ENCODE measurements at regions not wholly inside any gene's neighbourhood (a gene's known extent, or its start where the extent isn't known, plus 50 kb on each side); places are given as distances from the start of the nearest gene placed in this dataset.
A peak's percentile ranks its signal among the peaks of the same experiment; 100 is the strongest.

DNA sequence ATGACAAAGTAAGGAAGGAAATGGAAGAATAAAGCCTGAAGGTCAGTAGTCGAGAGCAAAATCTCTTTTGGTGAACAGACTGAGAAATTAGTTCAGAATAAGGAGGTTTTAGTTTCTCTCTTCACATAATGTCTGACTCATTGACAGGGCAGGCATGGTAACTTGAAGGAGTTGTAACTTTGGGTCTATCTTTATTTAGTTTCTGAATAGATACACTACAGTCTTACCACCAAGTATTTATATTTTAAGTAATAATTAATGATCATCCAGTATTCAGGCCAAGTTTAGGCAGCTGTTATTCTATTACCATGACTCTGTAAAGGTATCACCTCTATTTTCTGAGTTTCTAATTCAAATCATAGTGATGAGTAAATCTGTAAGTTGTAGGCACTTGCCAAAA, 219.9 kb downstream of the SPRY2 start:
- DNase-seq = no peak

DNA sequence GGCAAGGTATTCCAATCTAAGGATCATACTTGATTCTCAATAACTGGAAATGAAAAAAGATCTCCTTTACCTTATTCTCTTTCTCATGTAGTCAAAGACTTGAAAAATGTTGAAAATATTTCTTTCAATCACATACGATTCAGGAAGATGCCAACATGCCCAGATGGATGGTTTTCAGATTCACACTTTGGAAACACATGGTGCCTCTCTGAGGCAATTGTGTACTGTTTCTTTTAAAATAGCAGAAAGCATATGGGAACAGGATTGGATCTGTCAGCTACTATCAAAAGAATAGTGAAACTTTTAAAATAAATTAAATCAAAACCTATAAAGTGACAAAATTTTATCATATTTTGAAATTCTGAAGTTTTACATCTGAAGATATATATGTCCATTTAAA, 222.4 kb downstream of the SPRY2 start:
- no peak for DNase-seq

DNA sequence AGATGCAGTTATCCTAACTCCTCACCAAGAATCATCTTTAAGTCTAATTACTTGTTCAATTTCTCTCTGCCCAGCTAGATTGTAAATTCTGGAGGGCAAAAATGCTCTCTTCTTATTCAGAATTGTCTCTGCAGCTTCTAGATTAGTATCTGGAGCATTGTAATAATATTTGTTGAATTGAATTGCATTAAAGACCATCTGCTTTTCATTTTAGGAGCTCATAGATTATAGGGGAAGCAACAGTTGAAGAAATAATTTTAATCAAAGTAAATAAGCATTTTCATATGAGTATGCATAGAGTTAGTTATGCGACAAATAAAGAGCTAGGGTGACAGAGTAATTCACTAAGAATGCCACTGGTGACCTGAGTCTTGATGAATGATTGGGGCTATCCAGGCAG, 222.8 kb downstream of the SPRY2 start:
- no peak for DNase-seq

GRCh38 chr13:80117515-80117914, 223.4 kb downstream of the SPRY2 start:
- DNase-seq = no peak

DNA sequence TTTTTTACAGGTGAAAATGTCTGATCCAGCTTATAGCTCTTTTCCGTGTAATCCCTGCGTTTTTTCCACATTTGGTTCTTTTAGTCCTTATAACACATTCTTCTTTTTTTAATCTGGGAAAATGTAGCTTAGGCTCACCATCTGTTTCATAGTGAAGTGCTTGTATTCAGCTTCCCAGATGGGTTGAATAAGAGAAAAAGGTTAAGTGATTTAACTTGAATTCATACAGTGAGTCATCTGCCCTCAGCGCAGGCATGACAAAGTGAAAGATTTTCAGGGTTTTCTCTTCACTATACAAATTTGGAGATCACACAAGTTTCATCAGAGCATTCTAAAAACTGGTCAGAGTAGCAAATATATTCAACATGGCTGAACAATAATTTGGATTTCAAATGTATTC, 224.8 kb downstream of the SPRY2 start:
- DNase-seq = no peak

DNA sequence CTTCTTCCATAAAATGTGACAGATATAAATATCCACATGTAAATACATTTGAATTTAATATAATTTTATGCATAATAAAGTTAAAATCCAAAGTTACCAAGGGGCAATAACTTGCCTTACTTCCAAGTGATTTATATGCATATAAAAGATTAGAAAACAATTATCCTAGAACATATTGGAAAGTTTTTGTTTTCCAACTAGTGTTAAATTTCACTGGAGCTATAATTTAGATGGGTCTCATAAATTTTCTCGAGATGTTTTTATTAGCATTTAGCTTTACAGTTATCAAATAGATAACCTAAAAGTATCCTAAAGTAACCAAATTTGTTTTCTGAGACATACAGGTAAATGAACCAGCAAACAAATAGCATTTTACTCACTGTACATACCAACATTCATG, 225.3 kb downstream of the SPRY2 start:
- no peak for DNase-seq

- peak; percentile 7 for DNase-seq
Observed at GRCh38 chr13:80113714-80114454, 227.0 kb downstream of the SPRY2 start.

DNA sequence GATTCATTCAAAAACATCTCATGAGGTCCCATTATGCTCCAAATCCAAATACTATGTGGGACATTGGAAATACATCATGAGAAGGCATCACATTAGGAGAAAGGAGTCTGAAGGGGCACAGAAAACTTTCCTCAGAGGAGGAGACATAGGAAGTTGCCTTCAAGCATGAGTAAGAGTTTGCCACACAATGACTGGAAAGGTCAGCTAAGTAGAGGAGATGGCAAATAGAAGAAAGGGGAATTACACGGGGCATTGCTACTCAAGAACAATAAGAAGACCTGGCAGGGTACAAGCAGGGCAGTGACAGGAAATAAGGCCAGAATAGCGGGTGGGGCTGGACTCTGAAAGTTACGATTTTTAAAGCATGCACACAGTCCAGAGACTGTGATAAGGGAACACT, 231.6 kb downstream of the SPRY2 start:
- no peak for DNase-seq

DNA sequence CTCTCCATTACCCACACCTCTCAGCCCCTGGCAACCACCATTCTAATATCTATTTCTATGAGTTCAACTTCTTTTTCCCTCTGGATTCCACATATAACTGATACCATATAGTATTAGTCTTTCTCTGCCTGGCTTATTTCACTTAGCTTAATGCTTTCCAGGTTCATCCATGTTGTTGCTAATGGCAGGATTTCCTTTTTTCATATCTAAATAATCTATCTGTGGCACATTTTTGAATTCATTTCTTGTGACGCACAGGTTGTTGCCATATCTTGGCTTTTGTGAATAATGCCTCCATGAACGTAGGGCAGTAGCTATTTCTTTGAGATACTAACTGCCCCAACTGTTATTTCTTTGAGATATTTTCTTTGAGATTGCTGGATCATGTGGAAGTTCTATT, 235.6 kb downstream of the SPRY2 start:
- DNase-seq = no peak

GRCh38 chr13:80101040-80101439, 239.9 kb downstream of the SPRY2 start:
- DNase-seq = no peak

DNA sequence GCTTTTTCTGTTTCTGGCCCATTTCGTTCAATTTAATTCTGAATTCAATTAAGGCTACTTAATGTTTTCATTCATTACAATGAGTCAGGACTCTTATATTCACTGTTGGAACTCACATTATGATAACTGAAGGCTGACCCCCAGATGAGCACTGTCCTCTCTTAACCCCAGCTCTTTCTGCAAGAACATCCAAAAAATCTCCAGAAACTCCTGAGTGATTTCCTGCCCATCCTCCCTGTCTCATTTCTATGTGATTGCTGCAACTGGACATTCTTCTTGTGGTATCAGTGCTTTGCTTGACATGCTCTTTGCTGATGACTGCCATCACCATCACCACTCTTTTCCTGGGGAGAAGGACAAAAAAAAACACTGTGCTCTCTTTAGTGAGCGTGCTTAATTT, 240.3 kb downstream of the SPRY2 start:
- no peak for DNase-seq

- DNase-seq = no peak
Observed at GRCh38 chr13:80097561-80097960, 243.4 kb downstream of the SPRY2 start.

GRCh38 chr13:80096383-80096782, 244.5 kb downstream of the SPRY2 start:
- no peak for DNase-seq

DNA sequence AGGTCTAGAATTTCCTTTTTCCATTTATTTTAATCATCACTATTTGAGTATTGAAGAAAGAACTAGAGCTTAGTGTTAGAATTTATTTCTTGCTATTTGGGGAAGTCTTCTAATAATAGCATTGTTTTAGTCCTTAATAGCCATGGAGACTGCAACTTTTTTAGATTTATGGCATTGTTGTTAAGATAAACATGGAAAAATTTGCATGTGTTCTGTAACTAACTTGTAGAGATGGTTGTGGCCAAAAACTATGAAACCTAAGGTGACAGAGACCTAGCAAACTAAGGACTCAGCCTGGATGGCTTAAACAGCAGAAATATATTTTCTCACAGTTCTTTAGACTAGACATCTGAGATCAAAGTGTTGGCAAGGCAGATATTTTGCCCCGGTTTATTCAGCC, 246.4 kb downstream of the SPRY2 start:
- no peak for DNase-seq

DNA sequence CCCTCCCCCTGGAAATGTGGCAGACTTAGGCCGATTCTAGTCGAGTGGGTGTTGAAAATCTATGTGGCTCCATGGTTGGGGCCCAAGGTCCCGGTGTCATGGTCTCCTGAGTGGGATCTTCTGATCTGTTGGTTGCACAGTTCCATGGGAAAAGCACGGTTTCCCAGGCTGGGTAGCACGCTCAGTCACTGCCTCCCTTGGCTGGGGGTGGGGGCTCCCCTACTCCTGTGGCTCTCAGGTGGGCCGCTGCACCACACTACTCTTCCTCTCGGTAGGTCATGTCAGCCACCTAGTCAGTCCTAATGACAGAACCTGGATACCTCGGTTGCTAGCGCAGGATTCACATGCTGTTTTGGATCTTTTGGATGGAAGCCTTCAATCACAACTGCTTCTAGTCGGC, 247.0 kb downstream of the SPRY2 start:
- no peak for DNase-seq

DNA sequence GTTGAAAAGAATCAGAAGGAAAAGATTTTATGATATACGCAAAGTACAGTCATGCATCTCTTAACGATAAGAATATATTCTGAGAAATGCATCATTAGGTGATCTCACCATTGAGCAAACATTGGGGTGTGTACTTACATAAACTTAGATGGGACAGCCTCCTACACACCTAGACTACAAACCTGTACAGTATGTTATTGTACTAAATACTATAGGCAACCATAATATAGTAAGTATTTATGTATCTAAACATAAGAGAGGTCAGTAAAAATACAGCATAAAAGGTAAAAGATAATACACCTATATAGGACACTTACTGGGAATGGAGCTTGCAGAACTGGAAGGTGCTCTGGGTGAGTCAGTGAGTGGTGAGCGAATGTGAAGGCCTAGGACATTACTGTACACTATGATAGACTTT, 254.6 kb downstream of the SPRY2 start:
- DNase-seq = no peak

DNA sequence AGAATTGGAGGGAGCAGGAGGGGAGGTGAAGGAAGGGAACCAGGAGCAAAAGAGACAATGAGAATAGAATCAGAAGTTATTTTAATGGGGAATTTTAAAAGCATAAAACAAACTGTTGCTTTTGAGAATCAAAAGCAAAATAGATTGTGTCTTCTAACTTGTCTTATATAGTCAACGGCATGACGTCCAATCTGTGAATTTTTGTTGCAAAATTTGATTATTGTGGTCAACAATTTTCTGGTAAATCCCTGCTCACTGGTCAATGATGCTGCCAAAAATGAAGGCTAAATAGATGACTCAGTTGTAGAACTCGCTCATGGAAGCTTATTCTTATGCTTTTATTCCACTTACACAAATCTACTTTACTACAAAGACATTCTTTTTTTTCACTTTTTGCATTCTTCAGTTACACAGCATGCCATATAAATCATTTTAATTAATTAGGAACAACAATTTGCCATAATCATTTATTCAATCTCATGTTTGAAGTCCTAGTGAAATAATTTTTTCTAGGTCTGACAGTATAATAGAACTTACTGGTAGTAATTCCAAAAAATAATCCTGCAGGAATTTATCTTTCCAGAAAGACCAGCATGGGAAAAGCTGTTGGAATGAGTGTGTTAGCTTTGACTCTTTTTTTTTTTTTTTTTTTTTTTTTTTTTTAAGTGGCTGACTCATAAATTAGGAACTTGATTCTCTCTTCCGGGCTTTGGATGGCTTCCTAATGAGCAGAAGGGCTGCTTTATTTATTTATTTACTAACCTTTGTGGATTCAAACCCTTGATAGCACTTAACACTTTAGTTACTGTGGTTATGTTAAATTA, 256.9 kb downstream of the SPRY2 start:
- DNase-seq = no peak

GRCh38 chr13:80083081-80083852, 257.7 kb downstream of the SPRY2 start:
- DNase-seq = no peak

DNA sequence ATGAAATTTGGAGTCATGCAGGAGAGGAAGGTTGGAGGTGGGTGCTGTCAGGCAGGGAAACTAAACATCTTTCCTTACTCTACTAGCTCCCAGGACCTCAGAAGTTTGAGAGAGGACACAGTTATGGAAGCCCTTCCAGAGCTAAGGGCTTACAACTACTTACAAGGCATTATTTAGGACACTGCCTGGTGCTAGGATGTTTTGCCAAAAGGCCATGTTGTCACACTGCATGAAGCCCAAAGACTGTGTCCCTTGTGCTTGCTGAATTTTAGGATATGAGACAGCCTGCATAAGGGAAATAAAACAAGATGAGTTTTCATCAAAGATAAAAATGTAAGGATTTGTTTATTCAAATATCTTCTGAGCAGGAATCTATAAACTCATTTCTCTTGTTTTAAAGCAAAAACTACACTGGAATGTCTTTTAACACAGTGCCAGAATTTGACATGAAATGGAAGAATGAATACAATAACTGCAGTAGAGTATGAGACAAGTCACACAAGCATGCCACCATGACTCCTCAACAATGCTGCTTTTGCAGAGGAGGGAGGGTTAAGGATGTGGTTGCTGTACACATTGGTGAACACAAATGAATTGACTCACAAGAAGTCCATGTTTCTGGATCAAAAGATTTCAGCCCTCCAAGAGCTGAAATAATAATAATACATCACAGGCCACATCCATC, 258.4 kb downstream of the SPRY2 start:
- no peak for DNase-seq

DNA sequence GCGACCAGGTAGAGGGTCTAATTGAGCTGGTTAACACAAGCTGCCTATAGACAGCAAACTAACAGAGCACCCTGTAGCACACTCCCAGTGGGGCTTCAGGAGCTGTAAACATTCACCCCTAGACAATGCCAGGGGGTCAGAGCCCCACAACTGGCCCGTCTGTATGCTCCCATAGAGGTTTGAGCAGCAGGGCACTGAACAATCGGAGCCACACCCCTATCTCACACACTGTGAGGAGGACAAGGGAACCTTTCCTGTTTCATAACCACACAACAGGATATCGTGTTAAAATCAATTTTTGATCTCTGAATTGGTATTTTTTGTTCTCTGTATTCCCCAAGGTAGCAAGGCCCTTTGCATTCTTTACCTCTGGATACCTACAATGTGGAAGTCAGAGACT, 266.1 kb downstream of the SPRY2 start:
- DNase-seq = no peak

- DNase-seq = no peak
Observed at GRCh38 chr13:80074143-80074752, 266.7 kb downstream of the SPRY2 start.

GRCh38 chr13:80072231-80072630, 268.7 kb downstream of the SPRY2 start:
- no peak for DNase-seq

Measured in activated CD4-positive, alpha-beta T cell treated with anti-CD3 and anti-CD28 coated beads, Interleukin-2, amount 50 U/mL, for 16 hours (primary cell).